Gastroesophageal sphincter (tissue), 3 donors: ENCODE measurements at regions not wholly inside any gene's neighbourhood (a gene's known extent, or its start where the extent isn't known, plus 50 kb on each side); places are given as distances from the start of the nearest gene placed in this dataset.

Experiments used
- CTCF ChIP-seq, 4 experiments: fragments of 200-600 bp in 2 of 4; fragments of 450-650 bp in 2 of 4; sonication (generic) in 1 of 4; IDR thresholded peaks; one replicate each; pipeline ENCODE4 v1.5.1; 2017 to 2019; ENCODE audit warnings: antibody characterized with exemption in 4 of 4, mild to moderate bottlenecking in 2 of 4, moderate library complexity in 2 of 4
- EP300 ChIP-seq: sonication (generic); formaldehyde crosslinking; IDR thresholded peaks from one replicate; pipeline ENCODE4 v1.6.1; 2017; ENCODE audit warnings: antibody characterized with exemption, mild to moderate bottlenecking
- POLR2AphosphoS5 ChIP-seq: sonication (generic); formaldehyde crosslinking; IDR thresholded peaks from one replicate; pipeline ENCODE4 v1.6.1; 2017; ENCODE audit warnings: antibody characterized with exemption

GRCh38 chr2:8573942-8574195 lies 108.0 kb upstream of the ID2 start:
- TF ChIP-seq CTCF (IDR thresholded peaks at IDR 0.05), result no peak
- TF ChIP-seq EP300, result no peak
- TF ChIP-seq POLR2AphosphoS5, result no peak
